Trophoblast cell (in vitro differentiated cells and primary cell): ENCODE measurements at regions not wholly inside any gene's neighbourhood (a gene's known extent, or its start where the extent isn't known, plus 50 kb on each side); places are given as distances from the start of the nearest gene placed in this dataset.

Experiments used
- DNase-seq, 2 donors: peaks; one replicate each; pipeline ENCODE4 v3.0.0-alpha.2; 2016
- H2AFZ ChIP-seq: 2 replicates; pipeline ENCODE4 v1.6.1; 2013; ENCODE audit warnings: low read length, moderate library complexity, mild to moderate bottlenecking; ENCODE audit not compliant: insufficient read depth, poor library complexity
- H2AK5ac ChIP-seq: 2 replicates; pipeline ENCODE4 v1.6.1; 2013; ENCODE audit warnings: mild to moderate bottlenecking, low read length
- H2BK120ac ChIP-seq: 2 replicates; pipeline ENCODE4 v1.6.1; 2013; ENCODE audit warnings: low read length, mild to moderate bottlenecking, moderate library complexity; ENCODE audit not compliant: insufficient read depth, poor library complexity
- H2BK12ac ChIP-seq: 2 replicates; pipeline ENCODE4 v1.6.1; 2013; ENCODE audit warnings: mild to moderate bottlenecking, low read length, moderate library complexity
- H2BK5ac ChIP-seq: 2 replicates; pipeline ENCODE4 v1.6.1; 2013; ENCODE audit warnings: low read length, low read depth, moderate library complexity, mild to moderate bottlenecking; ENCODE audit not compliant: poor library complexity
- H3K14ac ChIP-seq: 2 replicates; pipeline ENCODE4 v1.6.1; 2013; ENCODE audit warnings: mild to moderate bottlenecking, low read length
- H3K18ac ChIP-seq: 2 replicates; pipeline ENCODE4 v1.6.1; 2013; ENCODE audit warnings: mild to moderate bottlenecking, low read length
- H3K23ac ChIP-seq: 2 replicates; pipeline ENCODE4 v1.6.1; 2013; ENCODE audit warnings: low read length
- H3K27ac ChIP-seq: 2 replicates; pipeline ENCODE4 v1.5.1; 2013; ENCODE audit warnings: low read depth, mild to moderate bottlenecking, inconsistent platforms, low read length, moderate library complexity
- H3K27me3 ChIP-seq: 2 replicates; pipeline ENCODE4 v1.6.1; 2013; ENCODE audit warnings: inconsistent platforms, mild to moderate bottlenecking, low read length, moderate library complexity; ENCODE audit not compliant: insufficient read depth
- H3K36me3 ChIP-seq, 2 experiments: 1 replicate in 1 of 2; 2 replicates in 1 of 2; pipeline ENCODE4 v1.6.1; 2013; ENCODE audit warnings: low read length in 2 of 2, mild to moderate bottlenecking in 2 of 2, moderate library complexity in 1 of 2; ENCODE audit not compliant: insufficient read depth in 2 of 2, control insufficient read depth in 1 of 2
- H3K4ac ChIP-seq: 2 replicates; pipeline ENCODE4 v1.6.1; 2013; ENCODE audit warnings: low read depth, mild to moderate bottlenecking, low read length, moderate library complexity
- H3K4me1 ChIP-seq, 2 experiments: 1 replicate in 1 of 2; 2 replicates in 1 of 2; pipeline ENCODE4 v1.6.1; 2013; ENCODE audit warnings: low read length in 2 of 2, mild to moderate bottlenecking in 2 of 2, moderate library complexity in 1 of 2; ENCODE audit not compliant: insufficient read depth in 2 of 2, control insufficient read depth in 1 of 2
- H3K4me2 ChIP-seq: 2 replicates; pipeline ENCODE4 v1.6.1; 2013; ENCODE audit warnings: inconsistent platforms, mild to moderate bottlenecking, low read length, moderate library complexity
- H3K4me3 ChIP-seq: 2 replicates; pipeline ENCODE4 v1.5.1; 2013; ENCODE audit warnings: mild to moderate bottlenecking, low read depth, low read length, inconsistent platforms
- H3K79me1 ChIP-seq: one replicate; pipeline ENCODE4 v1.6.1; 2013; ENCODE audit warnings: low read length
- H3K79me2 ChIP-seq: 2 replicates; pipeline ENCODE4 v1.6.1; 2013; ENCODE audit warnings: low read length, mild to moderate bottlenecking; ENCODE audit not compliant: control insufficient read depth, insufficient read depth, poor library complexity
- H3K9ac ChIP-seq: 2 replicates; pipeline ENCODE4 v1.6.1; 2013; ENCODE audit warnings: mild to moderate bottlenecking, low read length
- H3K9me3 ChIP-seq: 2 replicates; pipeline ENCODE4 v1.6.1; 2013; ENCODE audit warnings: low read depth, mild to moderate bottlenecking, control low read depth, inconsistent platforms, low read length; ENCODE audit not compliant: insufficient read depth
- H4K12ac ChIP-seq: 2 replicates; pipeline ENCODE4 v1.6.1; 2013; ENCODE audit warnings: low read depth, mild to moderate bottlenecking, low read length, moderate library complexity
- H4K8ac ChIP-seq: 2 replicates; pipeline ENCODE4 v1.6.1; 2013; ENCODE audit warnings: low read depth, mild to moderate bottlenecking, low read length, moderate library complexity
- H4K91ac ChIP-seq: one replicate; pipeline ENCODE4 v1.6.1; 2013; ENCODE audit warnings: low read depth, mild to moderate bottlenecking, low read length, moderate library complexity
- WGBS: extraction: QIAGEN DNeasy Blood & Tissue Kit; methylation state at CpG from one replicate; pipeline ENCODE4 v1.1.7; 2013; ENCODE audit warnings: missing lambda C conversion rate; ENCODE audit not compliant: insufficient read length, insufficient coverage; ENCODE audit errors: extremely low coverage; 5-methylcytosine and 5-hydroxymethylcytosine counted together

DNA sequence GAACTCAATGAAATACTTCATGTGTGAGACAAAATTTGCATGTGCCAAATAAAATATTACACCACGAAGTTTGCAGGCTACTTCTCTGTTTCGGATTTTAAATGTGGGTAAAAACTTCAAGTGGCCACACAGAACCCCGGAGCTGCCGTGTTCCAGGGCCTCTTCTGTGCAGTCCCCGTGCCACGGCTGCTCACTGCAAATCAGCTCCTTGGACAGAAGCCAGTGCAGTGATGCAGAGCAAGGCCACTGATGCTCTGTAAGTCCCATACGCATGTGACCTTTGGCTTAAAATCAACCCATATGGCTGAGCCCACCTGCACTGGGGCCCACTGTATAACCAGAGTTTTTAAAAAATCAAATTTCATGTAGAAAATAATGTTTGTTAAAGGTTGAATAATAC, 1309.4 kb downstream of the TBC1D22A start:
- Histone ChIP-seq H4K91ac (no peak overlapping the region), H3K79me2 (no peaks in the 10 kb centered on the region), H3K27ac (no peak overlapping the region), H3K9ac (no peak overlapping the region), H3K79me1 (no peaks in the 10 kb centered on the region), H4K8ac (no peak overlapping the region), H3K27me3 (no peaks in the 10 kb centered on the region), H2AFZ (no peak overlapping the region), H2AK5ac (no peak overlapping the region), H3K18ac (no peak overlapping the region), H3K9me3 (peaks cover 9% of the 10 kb centered on the region), H3K4me1 (no peaks in the 10 kb centered on the region), H3K14ac (no peak overlapping the region), H3K36me3 (no peaks in the 10 kb centered on the region), H2BK12ac (no peak overlapping the region), H3K23ac (no peak overlapping the region), H2BK5ac (no peak overlapping the region), H3K4ac (no peak overlapping the region), H3K4me2 (no peak overlapping the region), H4K12ac (no peak overlapping the region), H2BK120ac (no peak overlapping the region), H3K4me3 (no peak overlapping the region)
- WGBS: no CpG with 5 or more reads among the region's 7 CpGs
- no peak for DNase-seq

- H3K14ac ChIP-seq: no peak overlapping the region
- H3K27ac ChIP-seq: no peak overlapping the region
- no peaks in the 10 kb centered on the region for H3K27me3 ChIP-seq
- no peak overlapping the region for H3K4ac ChIP-seq
- no peak overlapping the region for H2AFZ ChIP-seq
- H3K79me1 ChIP-seq: no peaks in the 10 kb centered on the region
- no peak for DNase-seq
- H2BK12ac ChIP-seq: no peak overlapping the region
- no peak overlapping the region for H3K9ac ChIP-seq
- no peak overlapping the region for H2BK5ac ChIP-seq
- no peak overlapping the region for H3K23ac ChIP-seq
- H3K36me3 ChIP-seq: no peaks in the 10 kb centered on the region
- H4K91ac ChIP-seq: no peak overlapping the region
- no peak overlapping the region for H3K4me2 ChIP-seq
- peaks cover 9% of the 10 kb centered on the region for H3K9me3 ChIP-seq
- no peak overlapping the region for H2BK120ac ChIP-seq
- H3K4me1 ChIP-seq: no peaks in the 10 kb centered on the region
- no peak overlapping the region for H3K18ac ChIP-seq
- no peak overlapping the region for H3K4me3 ChIP-seq
- no peak overlapping the region for H4K12ac ChIP-seq
- WGBS: no CpG with 5 or more reads among the region's 10 CpGs
- no peaks in the 10 kb centered on the region for H3K79me2 ChIP-seq
- H4K8ac ChIP-seq: no peak overlapping the region
- no peak overlapping the region for H2AK5ac ChIP-seq
These were observed 1308.9 kb downstream of the TBC1D22A start for GRCh38 chr22:48071305-48071704.

- Histone ChIP-seq H3K4me2 (no peak overlapping the region), H3K4ac (no peak overlapping the region), H3K9me3 (peaks cover 11% of the 10 kb centered on the region), H4K8ac (no peak overlapping the region), H3K27ac (no peak overlapping the region), H3K4me1 (no peaks in the 10 kb centered on the region), H3K27me3 (no peaks in the 10 kb centered on the region), H4K91ac (no peak overlapping the region), H3K79me1 (no peaks in the 10 kb centered on the region), H2BK12ac (no peak overlapping the region), H2BK5ac (no peak overlapping the region), H3K36me3 (no peaks in the 10 kb centered on the region), H2BK120ac (no peak overlapping the region), H2AFZ (no peak overlapping the region), H3K23ac (no peak overlapping the region), H3K18ac (no peak overlapping the region), H3K9ac (no peak overlapping the region), H3K14ac (no peak overlapping the region), H4K12ac (no peak overlapping the region), H3K79me2 (no peaks in the 10 kb centered on the region), H3K4me3 (no peak overlapping the region), H2AK5ac (no peak overlapping the region)
- no CpG with 5 or more reads among the region's 4 CpGs for WGBS
- no peak for DNase-seq
These were observed 1308.3 kb downstream of the TBC1D22A start for GRCh38 chr22:48070760-48071159.

DNA sequence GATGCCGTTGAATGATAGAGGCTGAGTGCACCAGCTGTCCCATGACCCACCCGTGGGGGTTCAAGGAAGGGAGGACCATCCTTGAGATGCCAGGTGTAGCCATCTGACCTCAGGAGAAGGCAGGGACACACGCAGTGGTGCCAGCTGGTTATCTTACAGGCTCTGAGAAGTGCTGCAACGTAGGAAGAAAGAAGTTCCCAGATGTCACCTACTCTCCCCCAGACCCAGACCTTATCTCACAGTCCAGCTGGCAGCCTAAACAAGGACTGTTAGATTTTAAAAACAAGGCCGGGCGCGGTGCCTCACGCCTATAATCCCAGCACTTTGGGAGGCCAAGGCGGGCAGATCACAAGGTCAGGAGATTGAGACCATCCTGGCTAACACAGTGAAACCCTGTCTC, 1307.6 kb downstream of the TBC1D22A start:
- H2AFZ ChIP-seq: no peak overlapping the region
- no peak overlapping the region for H3K23ac ChIP-seq
- no peak overlapping the region for H3K9ac ChIP-seq
- H2BK12ac ChIP-seq: no peak overlapping the region
- H3K27ac ChIP-seq: no peak overlapping the region
- H3K4ac ChIP-seq: no peak overlapping the region
- H3K36me3 ChIP-seq: no peaks in the 10 kb centered on the region
- no peak overlapping the region for H3K4me2 ChIP-seq
- H3K9me3 ChIP-seq: peaks cover 13% of the 10 kb centered on the region
- no peak overlapping the region for H3K18ac ChIP-seq
- no peak overlapping the region for H2BK120ac ChIP-seq
- H3K4me3 ChIP-seq: peak overlapping the region; percentile 7
- H3K27me3 ChIP-seq: no peaks in the 10 kb centered on the region
- no peak overlapping the region for H3K14ac ChIP-seq
- H3K79me1 ChIP-seq: no peaks in the 10 kb centered on the region
- no peak overlapping the region for H4K91ac ChIP-seq
- H3K79me2 ChIP-seq: no peaks in the 10 kb centered on the region
- no peaks in the 10 kb centered on the region for H3K4me1 ChIP-seq
- no peak overlapping the region for H4K8ac ChIP-seq
- no peak for DNase-seq
- no CpG with 5 or more reads among the region's 9 CpGs for WGBS
- H4K12ac ChIP-seq: no peak overlapping the region
- no peak overlapping the region for H2BK5ac ChIP-seq
- H2AK5ac ChIP-seq: no peak overlapping the region
